Motor neuron (in vitro differentiated cells): ENCODE measurements at regions not wholly inside any gene's neighbourhood (a gene's known extent, or its start where the extent isn't known, plus 50 kb on each side); places are given as distances from the start of the nearest gene placed in this dataset.

Source experiments
- ATAC-seq, 8 experiments: fragments of 200-7000 bp; cut with Tn5 transposase; replicated peaks in 6 of 8; 2 replicates each; pipeline ENCODE4 v1.8.0; 2021; ENCODE audit warnings: mild to moderate bottlenecking in 8 of 8, moderate library complexity in 8 of 8
- H3K27ac ChIP-seq, 2 donors: fragments of 250-450 bp; sonication (Bioruptor Pico); 2 replicates each; pipeline ENCODE4 v1.9.0; 2021; ENCODE audit warnings: antibody characterized with exemption in 2 of 2, mild to moderate bottlenecking in 2 of 2, moderate library complexity in 1 of 2
- H3K4me1 ChIP-seq, 2 donors: fragments of 250-450 bp; sonication (Bioruptor Pico); replicated peaks in 1 of 2; 2 replicates each; pipeline ENCODE4 v1.6.1; 2021; ENCODE audit warnings: antibody characterized with exemption in 2 of 2, mild to moderate bottlenecking in 2 of 2, moderate library complexity in 1 of 2
- H3K4me3 ChIP-seq, 5 donors: fragments of 250-450 bp; sonication (Bioruptor Pico); 2 replicates each; pipeline ENCODE4 v1.9.0; 2021; ENCODE audit warnings: antibody characterized with exemption in 5 of 5, mild to moderate bottlenecking in 5 of 5, moderate library complexity in 4 of 5
- WGBS, 10 experiments: fragments of 450-650 bp; shearing (Covaris generic); methylation state at CpG; one replicate each; pipeline ENCODE4 v1.0.0; 2022; 5-methylcytosine and 5-hydroxymethylcytosine counted together
- in situ Hi-C, 9 experiments: fragments of 400-800 bp; cut with MboI; loops; one replicate each; pipeline ENCODE4 v1.15.0; 2021; ENCODE audit warnings: low sequenced_read_pairs in 9 of 9, low pct_unique_long_range_greater_than_20kb in 2 of 9; ENCODE audit not compliant: unreplicated experiment in 9 of 9

GRCh38 chr12:39240587-39240986, 202.3 kb downstream of the KIF21A start:
- in situ Hi-C loops, result no loop called here
- Histone ChIP-seq H3K27ac (no peak overlapping the region), H3K4me1 (peaks cover 0 to 7% of the 10 kb centered on the region in 2 donors), H3K4me3 (no peak overlapping the region)
- ATAC-seq, result peak in 3 of 8 experiments; percentile 31 to 79 (median 37)
- 0 to 56% (median 20%) methylated on average over 1 of the region's 1 CpG; no CpG with 5 or more reads in 3 of the 10 experiments for WGBS, 10 experiments

- ATAC-seq, result peak in 4 of 8 experiments; percentile 28 to 55 (median 50)
- in situ Hi-C loops, result no loop called here
- H3K27ac ChIP-seq, result peak overlapping the region in 1 of 2 donors; percentile 3
- peaks cover 0 to 7% of the 10 kb centered on the region in 2 donors for H3K4me1 ChIP-seq
- no peak overlapping the region for H3K4me3 ChIP-seq
- 10 to 86% (median 69%) methylated on average over 2 to 5 of the region's 5 CpGs for WGBS, 10 experiments
These were observed 203.1 kb downstream of the KIF21A start for GRCh38 chr12:39239490-39240486.

GRCh38 chr12:39237004-39237403, 205.9 kb downstream of the KIF21A start:
- 0 to 100% (median 63%) methylated on average over 1 to 2 of the region's 2 CpGs; no CpG with 5 or more reads in 1 of the 10 experiments for WGBS, 10 experiments
- no peak overlapping the region for H3K4me3 ChIP-seq
- H3K27ac ChIP-seq, result no peak overlapping the region
- in situ Hi-C loops, result no loop called here
- peak in 6 of 8 experiments; percentile 27 to 66 (median 50) for ATAC-seq
- peaks cover 0 to 7% of the 10 kb centered on the region in 2 donors for H3K4me1 ChIP-seq

- no peak overlapping the region for H3K27ac ChIP-seq
- ATAC-seq, result no peak
These were observed 206.7 kb downstream of the KIF21A start for GRCh38 chr12:39235990-39236767.

GRCh38 chr12:39230086-39230485, 212.8 kb downstream of the KIF21A start:
- peak in 5 of 8 experiments; percentile 66 to 84 (median 81) for ATAC-seq
- 40 to 100% (median 72%) methylated on average over 1 to 3 of the region's 3 CpGs; no CpG with 5 or more reads in 4 of the 10 experiments for WGBS, 10 experiments
- no peak overlapping the region for H3K27ac ChIP-seq
- no peaks in the 10 kb centered on the region for H3K4me1 ChIP-seq
- in situ Hi-C loops, result no loop called here
- H3K4me3 ChIP-seq, result no peak overlapping the region

More at GRCh38 chr12:39235990-39236767, 206.7 kb downstream of the KIF21A start:
- in situ Hi-C loops, result no loop called here
- H3K4me1 ChIP-seq, result peaks cover 0 to 7% of the 10 kb centered on the region in 2 donors
- WGBS, 10 experiments, result 25 to 100% (median 78%) methylated on average over 1 to 4 of the region's 4 CpGs; no CpG with 5 or more reads in 4 of the 10 experiments
- no peak overlapping the region for H3K4me3 ChIP-seq

- no peaks in the 10 kb centered on the region for H3K4me1 ChIP-seq
- no peak for ATAC-seq
- H3K27ac ChIP-seq, result no peak overlapping the region
- no peak overlapping the region for H3K4me3 ChIP-seq
- 0 to 90% (median 61%) methylated on average over 1 to 2 of the region's 2 CpGs; no CpG with 5 or more reads in 2 of the 10 experiments for WGBS, 10 experiments
- in situ Hi-C loops, result no loop called here
These were observed 215.7 kb downstream of the KIF21A start for GRCh38 chr12:39227218-39227617.

GRCh38 chr12:39224971-39225370, 217.9 kb downstream of the KIF21A start:
- ATAC-seq, result peak in 3 of 8 experiments; percentile 31 to 41 (median 35)
- Histone ChIP-seq H3K4me3 (no peak overlapping the region), H3K27ac (no peak overlapping the region), H3K4me1 (no peaks in the 10 kb centered on the region)
- in situ Hi-C loops, result no loop called here

GRCh38 chr12:39205969-39206368, 237.0 kb downstream of the KIF21A start:
- ATAC-seq, result no peak
- in situ Hi-C loops, result no loop called here
- WGBS, 10 experiments, result 3 to 89% (median 60%) methylated on average over 1 to 4 of the region's 4 CpGs
- Histone ChIP-seq H3K27ac (no peak overlapping the region), H3K4me3 (no peak overlapping the region), H3K4me1 (no peaks in the 10 kb centered on the region)

GRCh38 chr12:39199351-39199750, 243.6 kb downstream of the KIF21A start:
- no peak overlapping the region for H3K4me3 ChIP-seq
- in situ Hi-C loops, result no loop called here
- H3K27ac ChIP-seq, result no peak overlapping the region
- 0 to 63% (median 5%) methylated on average over 1 to 4 of the region's 4 CpGs; no CpG with 5 or more reads in 1 of the 10 experiments for WGBS, 10 experiments
- peak in 1 of 8 experiments; percentile 22 for ATAC-seq
- no peaks in the 10 kb centered on the region for H3K4me1 ChIP-seq

GRCh38 chr12:39188689-39189088, 254.2 kb downstream of the KIF21A start:
- in situ Hi-C loops, result no loop called here
- Histone ChIP-seq H3K4me3 (no peak overlapping the region), H3K27ac (no peak overlapping the region), H3K4me1 (no peaks in the 10 kb centered on the region)
- ATAC-seq, result no peak
- WGBS, 10 experiments, result 10 to 100% (median 80%) methylated on average over 1 to 5 of the region's 5 CpGs

GRCh38 chr12:39186744-39187143, 256.2 kb downstream of the KIF21A start:
- peaks cover 0 to under 1% of the 10 kb centered on the region in 2 donors for H3K4me1 ChIP-seq
- no peak for ATAC-seq
- H3K27ac ChIP-seq, result no peak overlapping the region
- 42 to 100% (median 89%) methylated on average over 1 to 8 of the region's 11 CpGs; no CpG with 5 or more reads in 5 of the 10 experiments for WGBS, 10 experiments
- in situ Hi-C loops, result no loop called here
- H3K4me3 ChIP-seq, result no peak overlapping the region

GRCh38 chr12:39178837-39179236, 264.1 kb downstream of the KIF21A start:
- H3K4me1 ChIP-seq, result peaks cover 3 to 5% of the 10 kb centered on the region in 2 donors
- no peak for ATAC-seq
- in situ Hi-C loops, result no loop called here
- no peak overlapping the region for H3K4me3 ChIP-seq
- H3K27ac ChIP-seq, result no peak overlapping the region
- WGBS, 10 experiments, result 0 to 86% (median 41%) methylated on average over 1 of the region's 1 CpG; no CpG with 5 or more reads in 4 of the 10 experiments

GRCh38 chr12:39176356-39176755, 266.6 kb downstream of the KIF21A start:
- peak in 5 of 8 experiments; percentile 78 to 96 (median 87) for ATAC-seq
- H3K4me1 ChIP-seq, result peaks cover 0 to 5% of the 10 kb centered on the region in 2 donors
- in situ Hi-C loops, result no loop called here
- no peak overlapping the region for H3K4me3 ChIP-seq
- H3K27ac ChIP-seq, result no peak overlapping the region
